Activated T-cell treated with anti-CD3 and anti-CD28 coated beads for 24 hours (primary cell): ENCODE measurements at regions not wholly inside any gene's neighbourhood (a gene's known extent, or its start where the extent isn't known, plus 50 kb on each side); places are given as distances from the start of the nearest gene placed in this dataset.
"Not testable (repeated sequence)": the region's sequence is repeated elsewhere in the genome, so short reads cannot be mapped to it uniquely, and the experiment has no call there.

ENCODE experiments used
- DNase-seq: peaks from one replicate; pipeline ENCODE4 v3.0.0-alpha.2; 2020; ENCODE audit warnings: low read depth

DNA sequence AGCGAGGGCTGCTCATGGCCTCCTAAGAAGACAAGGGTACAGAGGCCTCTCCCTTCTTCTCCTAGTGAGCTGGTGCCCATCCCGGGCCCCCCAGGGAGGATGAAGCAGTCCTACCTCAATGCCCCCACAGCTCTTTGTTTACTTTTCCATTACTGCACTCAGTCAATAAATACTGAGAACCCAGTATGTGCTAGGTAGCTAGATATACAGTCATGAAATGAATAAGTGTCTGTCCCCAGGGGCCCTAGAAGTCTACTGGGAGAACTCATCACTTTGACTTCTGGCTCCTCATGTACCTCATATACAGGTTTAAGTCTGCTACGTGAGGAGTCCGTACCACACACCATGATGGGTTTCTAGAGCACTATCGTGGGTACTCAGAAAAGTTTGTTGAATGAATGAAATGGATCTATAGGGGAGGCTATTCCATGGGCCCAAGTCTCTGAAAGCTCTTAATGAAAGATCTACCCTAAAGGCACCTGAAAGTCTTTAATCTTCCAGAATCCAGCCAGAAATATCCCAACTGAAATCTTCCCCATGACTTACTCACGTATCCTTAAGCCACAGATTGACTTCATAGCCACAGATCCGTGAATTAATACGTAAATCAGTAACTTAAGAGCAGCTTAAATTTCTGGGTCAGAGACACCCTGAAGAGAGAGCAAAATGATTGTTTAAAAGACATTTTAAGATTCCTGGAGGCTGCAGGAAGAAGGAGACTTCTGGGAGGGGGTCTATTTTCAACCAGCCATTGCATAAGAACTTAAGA is 51.6 kb upstream of the POMP start:
- DNase-seq, result no peak

DNA sequence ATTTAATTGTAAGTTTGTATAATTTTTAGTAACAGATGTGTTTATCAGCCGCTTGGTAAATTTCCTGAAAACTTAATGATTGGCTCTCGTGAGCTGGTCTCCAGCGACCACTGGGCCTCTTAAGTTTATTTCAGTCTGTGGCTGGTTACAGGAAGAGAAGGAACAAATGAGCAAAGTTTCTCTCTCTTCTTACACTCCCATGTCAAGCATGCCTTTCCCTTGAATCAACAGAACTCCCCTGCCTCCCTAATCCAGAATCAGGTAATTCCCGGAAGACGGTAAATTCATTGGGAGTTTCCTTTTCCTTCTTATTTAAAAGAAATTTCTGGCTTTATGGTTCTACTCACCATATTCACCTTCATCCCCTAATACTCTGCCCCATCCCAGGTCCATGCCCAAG is 52.5 kb upstream of the POMP start:
- no peak for DNase-seq

DNA sequence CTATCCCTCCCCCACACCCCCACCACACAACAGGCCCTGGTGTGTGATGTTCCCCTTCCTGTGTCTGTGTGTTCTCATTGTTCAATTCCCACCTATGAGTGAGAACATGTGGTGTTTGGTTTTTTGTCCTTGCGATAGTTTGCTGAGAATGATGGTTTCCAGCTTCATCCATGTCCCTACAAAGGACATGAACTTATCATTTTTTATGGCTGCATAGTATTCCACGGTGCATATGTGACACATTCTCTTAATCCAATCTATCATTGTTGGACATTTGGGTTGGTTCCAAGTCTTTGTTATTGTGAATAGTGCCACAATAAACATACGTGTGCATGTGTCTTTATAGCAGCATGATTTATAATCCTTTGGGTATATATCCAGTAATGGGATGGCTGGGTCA is 53.8 kb upstream of the POMP start:
- DNase-seq, result not testable (repeated sequence)

DNA sequence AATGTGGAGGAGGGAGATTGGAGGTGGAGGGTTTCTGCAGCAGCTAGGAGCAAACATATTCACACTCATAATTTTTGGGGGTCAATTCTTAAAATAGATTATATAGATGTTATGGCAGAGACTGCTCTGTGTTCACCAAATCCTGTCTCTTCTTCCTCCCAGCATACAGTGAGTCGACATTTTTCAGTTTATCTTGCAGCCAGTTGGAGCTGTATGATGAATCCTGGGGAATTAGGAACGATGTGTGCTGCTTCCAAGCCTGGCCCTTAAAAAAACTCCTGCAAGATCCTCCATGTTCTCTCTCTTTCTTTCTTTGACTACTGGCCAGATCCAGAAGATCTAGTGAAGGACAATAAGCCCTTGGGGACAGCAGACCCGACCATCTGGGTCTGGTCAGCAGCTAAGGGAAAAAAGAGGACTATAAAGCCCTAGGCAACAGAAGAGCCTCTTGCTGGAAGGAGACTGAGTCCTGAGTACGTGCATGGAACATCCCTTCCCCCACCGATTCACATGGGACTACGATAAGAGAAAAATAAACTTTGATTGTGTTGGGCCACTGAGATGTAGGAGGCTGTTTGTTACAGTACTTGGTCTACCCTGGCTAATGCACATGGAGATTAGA is 55.8 kb upstream of the POMP start:
- no peak for DNase-seq

DNA sequence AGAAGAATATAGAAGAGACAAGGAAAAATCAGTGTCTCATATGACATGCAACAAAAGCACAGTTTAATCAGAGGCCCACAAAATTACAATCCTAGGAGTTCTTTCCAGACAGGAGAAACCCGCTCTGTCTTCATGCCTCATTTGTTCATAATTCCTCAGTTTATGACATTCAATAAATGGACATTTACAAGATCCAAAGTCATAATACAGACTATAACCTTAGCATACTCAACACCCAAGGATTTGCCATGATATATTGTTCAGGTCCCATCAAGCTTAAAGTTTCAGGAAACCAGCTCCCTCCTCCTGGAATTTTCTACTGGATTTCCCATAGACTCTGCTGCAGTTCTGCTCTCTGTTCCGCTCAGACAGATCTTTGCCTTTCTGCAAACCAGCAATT is 56.4 kb upstream of the POMP start:
- no peak for DNase-seq

DNA sequence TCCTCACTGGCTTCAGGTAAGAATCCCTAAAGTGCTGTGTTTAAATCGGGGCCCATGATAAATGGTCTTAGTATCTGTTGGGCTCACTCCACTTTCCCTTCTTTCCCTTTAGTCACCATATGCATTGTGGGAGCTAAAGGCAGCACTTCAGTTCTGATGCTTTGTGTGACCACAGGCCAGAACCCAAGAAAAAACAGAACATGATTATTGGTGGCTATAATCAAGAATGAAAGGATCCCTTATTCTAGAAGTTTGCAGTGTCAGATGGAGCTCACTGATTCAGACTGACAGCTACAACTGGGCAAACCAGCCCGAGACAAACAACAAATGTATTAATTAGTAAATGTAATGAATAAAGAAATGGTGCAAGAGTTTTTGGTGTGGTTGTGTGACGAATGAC is 57.3 kb upstream of the POMP start:
- DNase-seq, result no peak

DNA sequence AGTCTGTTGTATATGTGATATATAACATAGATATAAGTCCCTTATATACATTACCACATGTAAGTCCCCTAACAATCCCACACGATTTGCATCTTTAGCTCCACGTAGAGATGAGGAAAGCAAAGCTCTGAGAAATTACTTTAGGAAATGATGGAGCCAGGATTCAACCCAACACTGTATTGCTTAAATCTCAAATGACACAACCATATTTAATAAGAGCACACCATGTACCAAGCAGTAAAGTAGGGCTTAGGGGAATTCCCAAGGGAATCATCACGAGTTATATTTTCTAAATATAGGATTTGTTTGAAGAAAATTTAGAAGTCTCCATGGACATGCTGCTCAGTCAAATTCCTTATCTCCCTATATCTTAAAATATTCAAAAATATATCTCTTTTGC is 61.3 kb upstream of the POMP start:
- DNase-seq, result no peak

DNA sequence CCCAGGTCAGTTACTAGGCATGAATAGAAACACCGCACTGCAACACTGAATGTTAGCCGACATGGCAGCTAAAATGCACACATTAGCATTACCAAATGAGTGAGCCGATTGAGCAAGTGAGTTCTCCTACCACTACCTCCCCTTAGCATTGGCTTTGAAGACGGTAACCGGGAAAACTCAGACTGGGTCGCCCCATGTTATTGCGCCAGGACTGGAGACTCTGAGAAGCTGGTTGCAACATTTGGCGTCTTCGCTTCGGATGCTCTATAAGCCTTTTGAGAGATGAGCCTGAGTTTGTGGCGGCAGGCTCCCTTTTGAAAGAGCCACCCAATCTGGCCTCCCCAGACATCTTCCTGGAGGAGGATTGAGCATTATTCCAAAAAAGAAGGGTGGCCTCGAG is 68.5 kb upstream of the POMP start:
- no peak for DNase-seq

DNA sequence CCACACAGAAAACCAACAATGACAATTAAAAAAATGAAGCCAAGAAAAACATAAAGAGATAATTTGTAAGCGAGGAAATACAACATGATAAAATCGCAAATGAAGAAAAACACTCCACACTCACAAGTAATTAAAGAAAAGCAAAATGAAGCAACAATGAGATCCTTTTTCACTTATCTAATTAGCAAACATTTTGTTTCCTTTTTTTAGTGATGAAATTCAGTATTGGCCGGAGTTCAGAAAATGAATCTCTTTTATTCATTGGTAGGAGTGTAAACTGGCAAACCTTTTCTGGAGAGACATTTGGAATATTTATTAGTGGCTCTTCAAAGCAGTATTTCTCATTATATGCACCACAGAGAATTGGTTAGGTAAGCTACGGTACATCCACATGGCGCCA is 70.6 kb upstream of the POMP start:
- DNase-seq, result no peak

DNA sequence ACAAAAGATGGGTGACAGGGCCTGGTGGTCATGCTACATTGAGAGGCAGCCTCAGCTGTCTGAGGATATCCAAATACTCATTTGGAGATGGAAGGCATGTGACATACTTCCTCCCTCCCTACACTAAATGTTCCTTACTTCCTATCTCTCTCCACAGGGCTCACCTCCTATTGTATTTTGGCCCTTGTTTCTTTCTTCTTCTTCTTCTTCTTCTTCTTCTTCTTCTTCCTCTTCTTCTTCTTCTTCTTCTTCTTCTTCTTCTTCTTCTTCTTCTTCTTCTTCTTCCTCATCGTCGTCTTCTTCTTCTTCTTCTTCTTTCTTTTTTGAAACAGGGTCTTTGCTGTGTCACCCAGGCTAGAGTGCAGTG is 71.8 kb upstream of the POMP start:
- no peak for DNase-seq

DNA sequence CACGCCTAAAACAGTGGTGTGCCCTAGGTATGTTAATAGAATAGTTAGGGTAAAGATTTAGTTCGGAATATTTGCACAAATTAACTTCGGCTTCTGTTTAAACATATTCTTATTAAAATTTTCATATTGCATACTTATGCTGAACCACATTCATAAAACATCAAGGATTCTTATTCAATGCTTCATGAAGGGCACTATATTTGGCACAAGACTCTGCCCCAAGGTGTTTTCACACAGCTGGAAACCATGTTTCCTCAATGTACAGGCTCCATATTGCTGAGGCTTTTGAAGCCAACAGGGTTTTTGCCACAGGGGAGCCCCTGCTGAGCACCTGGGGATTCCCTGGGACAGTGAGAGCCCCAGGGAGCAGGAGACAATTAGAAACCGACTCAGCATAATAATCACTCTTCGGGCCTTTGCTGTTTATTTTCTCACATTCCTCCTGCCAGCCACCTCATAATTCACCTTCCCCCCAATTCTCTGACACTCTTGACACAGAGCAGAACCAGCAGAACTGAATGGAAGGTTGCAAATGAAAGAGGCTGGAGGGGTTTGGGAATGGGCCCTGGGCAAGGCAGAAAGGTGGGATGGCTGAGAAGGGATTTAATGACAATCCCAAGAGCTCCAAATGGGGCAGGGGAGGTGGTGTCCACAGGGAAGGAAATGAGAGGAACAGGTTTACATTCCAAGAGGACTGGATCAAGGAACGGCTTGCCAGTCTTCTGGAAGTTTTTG is 72.3 kb upstream of the POMP start:
- no peak for DNase-seq

DNA sequence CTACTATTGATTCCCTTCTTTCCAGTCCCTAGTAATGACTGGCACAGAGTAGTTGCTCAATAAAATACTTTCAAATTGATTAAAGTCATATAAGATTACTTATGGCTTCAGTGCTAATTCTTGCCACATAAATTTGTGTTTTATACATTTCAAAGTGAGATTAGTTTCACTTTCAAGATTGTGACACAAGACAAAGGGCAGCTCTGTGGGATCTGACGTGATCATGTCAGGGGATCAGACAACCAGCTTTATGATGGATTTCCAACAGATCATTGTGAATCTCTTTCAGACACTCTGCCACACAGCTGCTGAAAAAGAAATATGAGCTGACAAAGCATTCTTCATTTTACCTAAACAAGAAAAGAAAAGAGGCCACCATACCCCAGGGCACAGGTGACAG is 73.4 kb upstream of the POMP start:
- DNase-seq, result no peak

DNA sequence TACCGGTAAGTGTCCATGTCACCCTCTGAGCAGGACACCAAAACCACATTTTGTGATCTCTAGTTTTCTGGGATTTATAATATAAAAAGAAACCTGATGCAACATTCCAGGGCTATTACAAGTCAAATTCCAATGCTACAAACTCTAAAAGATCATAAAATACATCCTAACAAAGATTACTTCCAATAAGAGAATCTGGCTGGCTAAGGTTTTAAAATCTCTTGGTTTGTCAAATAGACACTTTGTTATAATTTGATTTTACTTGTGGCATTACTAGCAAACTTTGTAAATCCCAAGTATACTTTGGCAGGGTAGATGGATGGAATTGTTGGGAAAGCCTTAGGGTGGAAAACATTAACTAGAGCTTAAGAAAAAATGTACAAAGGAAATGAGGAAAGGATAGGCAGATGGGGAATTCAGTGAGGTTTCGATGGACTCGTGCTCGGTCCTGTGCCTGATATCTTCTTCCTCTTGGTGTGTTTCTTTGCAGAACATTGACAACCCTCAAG is 74.0 kb upstream of the POMP start:
- no peak for DNase-seq

DNA sequence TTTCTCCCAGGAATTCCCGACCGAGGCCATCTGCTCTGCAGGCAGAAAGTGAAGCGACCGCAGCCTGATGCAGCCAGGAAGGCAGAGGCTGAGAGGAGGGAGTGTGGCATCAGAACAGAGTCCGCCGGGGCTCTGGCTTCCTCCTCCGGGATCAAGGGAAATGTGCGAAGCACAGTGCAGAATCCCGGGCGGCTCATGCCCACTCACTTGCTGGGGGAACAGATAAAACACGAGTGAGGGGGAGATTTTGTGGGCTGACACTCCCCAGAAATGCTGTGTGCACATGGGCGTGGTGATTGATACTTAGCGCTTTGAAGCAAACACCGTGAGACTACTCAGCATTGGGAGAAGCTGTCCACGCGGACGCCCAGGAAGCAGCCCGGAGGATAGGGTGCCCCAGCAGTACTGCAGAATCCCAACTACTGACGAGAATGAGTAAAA is 75.3 kb upstream of the POMP start:
- DNase-seq, result no peak

DNA sequence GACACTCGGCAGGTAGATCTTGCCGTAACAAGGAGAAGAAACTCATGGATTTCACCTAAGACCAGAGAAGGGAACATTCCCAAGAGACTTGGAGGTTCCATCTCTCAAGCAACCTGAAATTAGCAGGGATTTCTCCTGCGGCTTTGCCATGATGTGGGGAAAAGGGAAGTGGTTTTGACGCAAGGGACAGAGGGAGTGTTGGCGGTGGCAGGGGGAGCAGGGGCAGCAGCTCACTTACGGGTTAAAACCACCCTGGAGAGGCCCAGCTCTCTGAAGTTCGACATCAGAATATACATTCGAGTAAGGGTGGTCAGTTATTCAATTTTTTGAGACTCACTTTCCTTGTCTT is 76.1 kb upstream of the POMP start:
- no peak for DNase-seq

DNA sequence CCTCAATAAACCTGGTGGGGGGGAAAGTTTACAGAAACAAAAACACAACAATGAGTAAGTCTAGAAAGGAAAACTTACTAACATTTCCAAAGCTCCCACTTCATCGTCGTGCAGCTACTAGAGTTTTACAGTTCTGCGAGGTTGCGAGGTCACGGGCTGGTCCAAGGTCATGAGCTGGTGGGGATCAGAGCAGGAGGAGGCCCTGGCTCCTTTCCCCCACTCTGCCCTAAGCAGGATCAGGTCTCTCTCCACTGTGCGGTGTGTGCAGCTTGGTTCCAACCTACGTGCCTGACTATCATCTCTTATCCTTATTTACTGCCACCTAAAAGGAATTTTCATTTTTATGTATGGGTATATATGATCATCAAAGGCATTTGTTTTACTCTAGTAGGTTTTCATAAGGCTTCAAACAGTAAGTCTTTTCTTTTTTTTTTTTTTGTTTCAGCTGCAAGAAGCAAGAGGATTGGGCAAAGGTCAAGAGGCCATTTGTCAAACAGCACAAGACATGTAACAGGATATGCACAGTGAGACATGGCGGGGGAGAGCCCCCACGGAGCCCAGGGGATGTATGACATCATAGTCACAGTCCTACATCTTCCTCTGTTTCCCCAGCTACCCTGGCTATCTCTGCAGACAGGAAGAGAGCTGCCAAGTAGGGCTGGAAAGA is 76.6 kb upstream of the POMP start:
- no peak for DNase-seq

DNA sequence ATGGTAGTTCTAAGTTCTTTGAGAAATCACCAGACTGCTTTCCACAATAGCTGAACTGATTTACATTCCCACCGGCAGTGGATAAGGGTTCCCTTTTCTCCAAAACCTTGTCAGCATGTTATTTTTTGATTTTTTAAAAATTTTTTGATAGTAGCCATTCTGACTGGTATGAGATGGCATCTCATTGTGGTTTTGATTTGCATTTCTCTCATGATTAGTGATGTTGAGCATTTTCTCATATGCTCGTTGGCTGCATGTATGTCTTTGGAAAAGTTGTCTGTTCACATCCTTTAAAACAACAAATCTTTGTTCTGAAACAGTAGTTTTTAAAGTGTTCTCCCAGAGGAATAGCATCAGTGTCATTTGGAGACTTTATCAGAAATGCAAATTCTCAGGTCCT is 77.5 kb upstream of the POMP start:
- no peak for DNase-seq

DNA sequence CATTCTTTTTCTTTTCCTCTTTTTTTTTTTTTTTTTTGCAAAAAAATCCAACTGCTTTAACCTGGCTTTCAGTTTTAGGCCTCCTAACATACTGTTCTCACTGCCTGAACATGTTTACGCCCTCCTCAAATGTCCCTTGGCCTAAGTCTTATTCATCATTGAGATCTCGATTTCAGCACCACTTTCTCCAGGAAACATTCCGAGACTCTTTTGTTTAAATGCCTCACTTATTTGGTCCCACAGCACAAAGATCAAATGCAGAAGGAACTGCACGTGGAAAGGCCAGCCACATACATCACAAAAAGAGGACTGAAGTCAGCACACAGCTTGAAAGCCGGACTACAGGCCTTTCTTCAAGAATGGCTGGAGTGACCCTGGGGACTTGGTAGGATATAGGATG is 79.2 kb upstream of the POMP start:
- DNase-seq, result no peak

DNA sequence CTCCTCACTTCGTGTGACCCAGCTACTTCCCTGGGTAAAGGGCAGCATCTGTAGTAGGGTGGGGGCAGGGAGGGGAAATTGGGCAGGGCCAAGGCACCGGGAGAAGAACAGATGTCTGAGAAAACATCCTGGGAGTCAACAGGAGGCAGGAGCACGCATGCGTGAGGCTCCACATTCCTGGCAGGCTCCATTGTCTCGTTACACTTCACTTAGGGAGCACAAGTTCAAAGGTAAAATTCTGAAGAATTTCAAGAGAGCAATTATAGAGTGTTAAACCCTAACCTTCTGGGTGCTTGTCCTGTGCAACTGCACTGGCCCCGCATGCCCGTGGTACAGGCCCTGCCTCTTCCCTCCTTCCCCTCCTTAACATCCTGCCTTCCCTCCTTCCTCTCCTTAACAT is 79.6 kb upstream of the POMP start:
- no peak for DNase-seq

DNA sequence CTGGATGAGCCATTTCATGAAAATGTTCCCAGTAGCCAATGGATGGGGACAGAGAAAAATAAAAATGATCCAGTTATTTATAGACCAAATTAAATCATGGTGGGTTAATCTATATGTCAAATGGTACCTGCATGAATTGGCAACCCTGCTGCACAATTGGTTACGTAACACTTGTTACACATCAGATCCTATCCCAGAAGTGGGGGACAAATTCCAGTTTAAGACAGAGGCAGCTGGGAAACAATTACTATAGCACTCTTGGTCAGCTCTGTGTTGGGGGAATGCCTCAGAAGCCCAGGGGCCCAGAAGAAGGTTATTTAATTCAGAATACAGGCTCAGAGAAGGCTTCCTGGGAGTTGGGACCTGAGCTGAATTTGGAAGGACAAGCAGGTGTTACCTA is 81.1 kb upstream of the FLT1 start:
- no peak for DNase-seq

DNA sequence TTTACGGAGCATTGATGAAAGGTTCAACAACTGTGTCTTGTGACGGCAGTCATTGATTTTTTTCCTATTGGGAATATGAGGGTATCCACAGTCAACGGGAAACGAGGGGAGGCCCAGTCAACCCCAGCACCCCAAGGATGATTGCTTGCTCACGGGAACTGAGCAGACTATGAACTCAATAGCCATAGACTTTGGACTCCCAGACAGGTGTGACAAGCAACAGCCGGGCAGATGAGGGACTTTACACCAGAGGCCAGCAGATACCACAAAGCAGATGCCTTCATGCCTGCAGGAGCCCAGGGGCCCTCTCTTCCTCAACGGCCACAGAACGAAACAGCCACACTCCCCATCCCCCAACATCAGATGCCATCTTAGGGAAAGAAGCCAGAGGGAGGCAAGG is 80.3 kb upstream of the FLT1 start:
- no peak for DNase-seq

DNA sequence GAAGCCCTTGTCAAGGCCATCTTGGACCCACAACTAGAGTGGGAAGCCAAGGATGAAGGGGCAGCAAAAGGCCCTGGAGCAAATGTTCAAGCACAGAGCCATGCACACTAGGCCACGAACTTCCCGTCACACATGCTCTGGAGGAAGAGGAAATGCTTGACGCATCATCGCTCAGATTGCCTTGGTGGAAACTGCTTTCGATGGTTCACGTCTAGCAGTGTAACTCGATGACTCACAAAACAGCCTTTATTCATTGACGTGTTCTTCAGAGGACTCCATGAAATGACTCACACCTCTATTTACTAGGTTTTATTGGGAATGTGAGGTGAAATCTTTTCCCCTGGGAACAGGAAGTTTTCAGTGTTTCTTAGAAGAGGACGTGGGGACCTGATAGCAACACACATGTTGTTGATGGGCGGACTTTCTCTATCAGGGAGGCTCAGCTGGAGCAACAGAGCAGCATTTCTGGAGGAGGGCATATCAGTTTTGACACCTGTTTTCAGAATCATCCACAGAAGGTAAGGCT is 79.8 kb upstream of the FLT1 start:
- peak; percentile 3 for DNase-seq
